OCI-LY3 (cell line): ENCODE measurements at regions not wholly inside any gene's neighbourhood (a gene's known extent, or its start where the extent isn't known, plus 50 kb on each side); places are given as distances from the start of the nearest gene placed in this dataset.

Experiments
- CTCF ChIP-seq: fragments of 200-600, 300-600 bp; sonication (generic); IDR thresholded peaks from 2 replicates; pipeline ENCODE4 v1.5.1; 2014; ENCODE audit warnings: antibody characterized with exemption, low read length, low read depth
- EZH2phosphoT487 ChIP-seq: fragments of 200-600 bp; shearing (Covaris generic); IDR thresholded peaks from 2 replicates; pipeline ENCODE4 v1.6.1; 2018; ENCODE audit warnings: antibody characterized with exemption, mixed run types, low read depth

DNA sequence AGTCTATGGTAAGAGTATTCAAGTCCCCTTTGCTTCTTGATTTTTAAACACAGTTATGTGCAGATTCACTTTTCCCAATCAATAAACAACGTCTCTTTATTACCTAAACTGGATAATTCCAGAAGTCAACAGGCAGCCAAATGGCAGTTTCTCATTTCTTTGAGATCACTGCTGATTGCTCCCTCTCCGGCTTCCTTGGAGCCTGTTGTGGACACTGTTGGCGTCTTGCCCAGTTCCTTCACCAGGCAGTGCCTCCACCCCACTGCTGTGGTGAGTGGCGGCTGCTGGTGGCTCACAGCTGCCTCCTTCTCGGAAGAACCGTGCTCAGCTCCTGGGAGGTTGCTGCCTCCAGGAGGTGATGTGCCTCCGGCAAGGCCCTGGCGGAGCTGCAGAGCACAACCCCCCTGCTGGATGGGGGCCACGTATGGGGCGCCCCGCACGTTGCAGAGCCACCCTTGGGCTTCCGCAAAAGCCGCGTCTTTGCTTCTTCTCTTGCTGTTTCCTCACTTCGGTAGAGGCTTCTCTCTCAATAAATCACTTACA lies 105.1 kb upstream of the CNKSR3 start:
- TF ChIP-seq CTCF (no peak), EZH2phosphoT487 (no peak)
